OCI-LY3 (cell line): ENCODE measurements at regions not wholly inside any gene's neighbourhood (a gene's known extent, or its start where the extent isn't known, plus 50 kb on each side); places are given as distances from the start of the nearest gene placed in this dataset.
A peak's percentile ranks its signal among the peaks of the same experiment; 100 is the strongest.

Source experiments
- H2AFZ ChIP-seq: fragments of 200-600, 300-600 bp; shearing (Covaris generic); 2 replicates; pipeline ENCODE4 v1.6.0; 2014; ENCODE audit warnings: antibody characterized with exemption, low read depth, low read length
- H3K27ac ChIP-seq: fragments of 200-600, 300-600 bp; sonication (generic); 2 replicates; pipeline ENCODE4 v1.5.1; 2014; ENCODE audit warnings: mild to moderate bottlenecking, low read length, moderate library complexity, mixed read lengths
- H3K27me3 ChIP-seq: fragments of 200-600, 300-600 bp; sonication (generic); 2 replicates; pipeline ENCODE4 v1.6.1; 2014; ENCODE audit warnings: low read depth, low read length, mixed read lengths
- H3K36me3 ChIP-seq: fragments of 200-600, 300-600 bp; sonication (generic); replicated peaks from 2 replicates; pipeline ENCODE3; 2014; ENCODE audit warnings: low read depth, low read length, mixed read lengths
- H3K4me1 ChIP-seq: fragments of 300-600, 200-600 bp; sonication (generic); 2 replicates; pipeline ENCODE4 v1.6.1; 2014; ENCODE audit warnings: low read length, mixed read lengths
- H3K4me2 ChIP-seq: fragments of 200-600, 300-600 bp; sonication (generic); 2 replicates; pipeline ENCODE4 v1.6.1; 2014; ENCODE audit warnings: low read length, mixed read lengths
- H3K4me3 ChIP-seq: fragments of 300-600, 200-600 bp; sonication (generic); 2 replicates; pipeline ENCODE4 v1.5.1; 2014; ENCODE audit warnings: antibody characterized with exemption, mild to moderate bottlenecking, low read length, moderate library complexity
- H3K79me2 ChIP-seq: fragments of 300-600, 200-600 bp; shearing (Covaris generic); 2 replicates; pipeline ENCODE4 v1.6.1; 2014; ENCODE audit warnings: mild to moderate bottlenecking, low read length, mixed read lengths
- H3K9ac ChIP-seq: fragments of 300-600, 200-600 bp; shearing (Covaris generic); 2 replicates; pipeline ENCODE4 v1.6.0; 2014; ENCODE audit warnings: mild to moderate bottlenecking, low read length, moderate library complexity
- H3K9me3 ChIP-seq: fragments of 200-600, 300-600 bp; shearing (Covaris generic); 2 replicates; pipeline ENCODE4 v1.6.1; 2014; ENCODE audit warnings: low read length, mixed read lengths; ENCODE audit not compliant: insufficient read depth
- H4K20me1 ChIP-seq: fragments of 200-600, 300-600 bp; sonication (generic); 2 replicates; pipeline ENCODE4 v1.6.1; 2016; ENCODE audit warnings: low read length, mixed read lengths; ENCODE audit not compliant: insufficient read depth
- CTCF ChIP-seq: fragments of 200-600, 300-600 bp; sonication (generic); IDR thresholded peaks from 2 replicates; pipeline ENCODE4 v1.5.1; 2014; ENCODE audit warnings: antibody characterized with exemption, low read length, low read depth
- EZH2phosphoT487 ChIP-seq: fragments of 200-600 bp; shearing (Covaris generic); IDR thresholded peaks from 2 replicates; pipeline ENCODE4 v1.6.1; 2018; ENCODE audit warnings: antibody characterized with exemption, mixed run types, low read depth

GRCh38 chr12:65653946-65654629 is 170.2 kb upstream of the HMGA2 start:
- TF ChIP-seq EZH2phosphoT487 (no peak), CTCF (no peak)
- Histone ChIP-seq H3K9me3 (no peaks in the 10 kb centered on the region), H2AFZ (no peak overlapping the region), H3K4me2 (no peak overlapping the region), H3K27ac (no peak overlapping the region), H4K20me1 (no peaks in the 10 kb centered on the region), H3K79me2 (no peaks in the 10 kb centered on the region), H3K4me1 (0 out of 2 replicates have a peak, but pooled peaks cover 8% of the 10 kb centered on the region), H3K4me3 (no peak overlapping the region), H3K36me3 (no peaks in the 10 kb centered on the region), H3K27me3 (peaks cover 28% of the 10 kb centered on the region), H3K9ac (no peak overlapping the region)

GRCh38 chr12:65655074-65655493 is 169.2 kb upstream of the HMGA2 start:
- no peaks in the 10 kb centered on the region for H3K36me3 ChIP-seq
- TF ChIP-seq EZH2phosphoT487 (no peak), CTCF (no peak)
- no peaks in the 10 kb centered on the region for H3K79me2 ChIP-seq
- H3K9me3 ChIP-seq: no peaks in the 10 kb centered on the region
- peaks cover 34% of the 10 kb centered on the region for H3K27me3 ChIP-seq
- H3K4me2 ChIP-seq: no peak overlapping the region
- H2AFZ ChIP-seq: no peak overlapping the region
- no peak overlapping the region for H3K27ac ChIP-seq
- H3K9ac ChIP-seq: no peak overlapping the region
- H3K4me3 ChIP-seq: no peak overlapping the region
- 0 out of 2 replicates have a peak, but pooled peaks cover 8% of the 10 kb centered on the region for H3K4me1 ChIP-seq
- no peaks in the 10 kb centered on the region for H4K20me1 ChIP-seq

- H2AFZ ChIP-seq: no peak overlapping the region
- H3K4me1 ChIP-seq: 0 out of 2 replicates have a peak, but pooled peaks cover 8% of the 10 kb centered on the region
- H3K27me3 ChIP-seq: peaks cover 42% of the 10 kb centered on the region
- H3K4me3 ChIP-seq: no peak overlapping the region
- H3K9ac ChIP-seq: no peak overlapping the region
- H3K36me3 ChIP-seq: no peaks in the 10 kb centered on the region
- H3K79me2 ChIP-seq: no peaks in the 10 kb centered on the region
- H3K9me3 ChIP-seq: no peaks in the 10 kb centered on the region
- H4K20me1 ChIP-seq: no peaks in the 10 kb centered on the region
- H3K4me2 ChIP-seq: no peak overlapping the region
- no peak for TF ChIP-seq EZH2phosphoT487
- TF ChIP-seq CTCF: no peak
- H3K27ac ChIP-seq: no peak overlapping the region
Observed at GRCh38 chr12:65656156-65656882, 168.0 kb upstream of the HMGA2 start.

- Histone ChIP-seq H3K27ac (no peak overlapping the region), H3K9ac (no peak overlapping the region), H3K9me3 (no peaks in the 10 kb centered on the region), H3K27me3 (peaks cover 42% of the 10 kb centered on the region), H3K36me3 (no peaks in the 10 kb centered on the region), H3K79me2 (no peaks in the 10 kb centered on the region), H4K20me1 (no peaks in the 10 kb centered on the region), H3K4me3 (no peak overlapping the region), H2AFZ (no peak overlapping the region), H3K4me1 (0 out of 2 replicates have a peak, but pooled peaks cover 8% of the 10 kb centered on the region), H3K4me2 (peak overlapping the region; percentile 8; the same call in 1 of the 2 replicates)
- TF ChIP-seq CTCF: no peak
- no peak for TF ChIP-seq EZH2phosphoT487
Observed at GRCh38 chr12:65656891-65657351, 167.4 kb upstream of the HMGA2 start.
